ENCODE measurements at regions not wholly inside any gene's neighbourhood (a gene's known extent, or its start where the extent isn't known, plus 50 kb on each side); places are given as distances from the start of the nearest gene placed in this dataset.
"Not testable (repeated sequence)": the region's sequence is repeated elsewhere in the genome, so short reads cannot be mapped to it uniquely, and the experiment has no call there.

DNA sequence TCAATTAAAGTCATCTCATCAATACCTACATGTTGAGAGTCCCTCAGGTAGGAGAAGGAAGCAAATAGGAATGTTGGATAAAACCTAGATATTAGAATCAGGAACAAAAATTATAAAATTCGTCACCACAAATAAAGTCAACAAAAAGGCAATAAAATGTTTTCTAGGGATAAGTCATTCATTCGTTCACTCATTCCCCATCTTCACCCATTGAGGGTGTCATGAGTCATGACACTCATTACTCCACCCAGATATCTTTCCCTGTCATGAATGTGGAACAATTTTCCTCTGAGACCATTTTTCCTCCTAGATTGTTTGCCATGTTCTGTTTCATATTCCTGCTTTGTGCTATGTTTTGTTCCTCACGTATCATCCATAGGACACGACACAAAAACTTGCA, 50.9 kb upstream of the OLIG3 start:
- DNase-seq, result no peak

DNA sequence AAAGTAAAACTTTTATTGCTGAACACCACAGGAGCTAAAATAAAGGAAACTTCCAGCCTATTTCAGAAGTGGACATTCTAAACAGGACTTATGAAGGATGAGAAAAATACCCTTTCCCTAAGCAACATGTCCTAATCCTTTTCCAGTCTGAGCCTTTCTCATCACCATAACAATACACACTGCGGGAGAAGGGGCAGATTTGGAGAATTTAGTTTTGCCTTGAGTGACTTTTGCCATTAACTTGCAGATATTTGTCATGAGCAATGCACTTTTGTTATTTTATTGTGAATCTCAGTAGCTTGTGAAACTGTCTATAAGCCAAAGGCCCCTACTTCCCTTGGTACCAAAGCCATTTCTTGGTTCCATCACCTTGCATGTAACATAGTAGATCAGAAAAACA, 53.0 kb upstream of the OLIG3 start:
- no peak for DNase-seq

DNA sequence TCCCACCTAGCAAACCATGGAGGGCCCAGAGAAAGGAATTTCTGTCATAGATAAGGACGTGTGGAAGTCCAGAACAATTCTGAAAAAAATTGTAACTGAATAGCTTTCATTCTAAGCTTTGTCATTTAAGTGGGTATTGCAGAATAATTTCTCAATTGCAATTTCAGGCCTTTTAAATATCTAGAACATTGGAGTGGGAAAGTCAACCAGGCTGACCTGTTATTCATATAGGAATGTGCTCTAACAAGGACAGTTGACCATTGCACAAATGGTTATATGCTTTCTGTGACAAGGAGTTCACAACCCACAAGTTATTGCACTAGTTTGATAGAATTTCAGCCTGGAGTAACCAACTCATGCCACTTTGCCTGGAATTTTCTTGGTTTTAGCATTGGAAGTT, 53.4 kb upstream of the OLIG3 start:
- DNase-seq, result no peak

- no peak for DNase-seq
These were observed 54.9 kb upstream of the OLIG3 start for GRCh38 chr6:137549106-137549505.

DNA sequence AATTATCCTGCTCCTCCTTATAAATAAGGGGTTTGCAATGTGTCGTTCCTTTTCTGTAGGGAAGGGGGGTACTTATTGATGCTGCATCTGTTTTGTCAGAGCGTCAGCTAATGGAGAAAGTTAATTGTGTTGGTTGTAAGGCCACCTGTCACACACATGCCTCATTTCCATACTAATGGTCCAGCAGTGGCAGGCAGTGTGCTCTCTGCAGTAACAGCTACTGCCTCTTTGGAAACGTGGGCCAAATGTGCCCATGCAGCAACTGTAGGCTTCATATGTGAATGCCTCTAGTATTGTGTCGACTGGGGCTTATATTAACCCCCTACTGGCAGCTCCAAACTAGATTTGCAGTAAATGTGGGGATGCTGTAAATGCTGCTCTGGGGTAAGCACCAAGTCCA, 56.3 kb upstream of the OLIG3 start:
- no peak for DNase-seq

DNA sequence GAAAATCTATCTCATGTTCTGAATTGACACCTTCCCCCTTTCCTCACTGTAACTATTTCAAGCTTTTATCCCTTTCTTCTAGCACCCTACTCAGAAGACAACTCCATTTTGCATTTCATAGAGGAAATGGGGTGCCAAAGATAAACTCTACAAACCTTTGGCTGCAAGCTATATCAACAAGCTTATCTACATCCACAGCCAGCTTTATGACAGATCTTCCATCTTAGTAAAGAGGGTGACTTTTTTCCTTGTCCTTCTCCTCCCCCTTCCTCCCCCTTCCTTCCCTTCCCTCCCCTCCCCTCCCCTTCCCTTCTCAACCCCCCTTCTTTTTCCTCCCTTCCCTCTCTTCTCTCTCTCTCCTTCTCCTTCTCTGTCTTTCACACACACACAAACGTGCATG, 58.0 kb upstream of the OLIG3 start:
- DNase-seq, result no peak

- DNase-seq, result no peak
These were observed 58.6 kb upstream of the OLIG3 start for GRCh38 chr6:137552809-137553208.

DNA sequence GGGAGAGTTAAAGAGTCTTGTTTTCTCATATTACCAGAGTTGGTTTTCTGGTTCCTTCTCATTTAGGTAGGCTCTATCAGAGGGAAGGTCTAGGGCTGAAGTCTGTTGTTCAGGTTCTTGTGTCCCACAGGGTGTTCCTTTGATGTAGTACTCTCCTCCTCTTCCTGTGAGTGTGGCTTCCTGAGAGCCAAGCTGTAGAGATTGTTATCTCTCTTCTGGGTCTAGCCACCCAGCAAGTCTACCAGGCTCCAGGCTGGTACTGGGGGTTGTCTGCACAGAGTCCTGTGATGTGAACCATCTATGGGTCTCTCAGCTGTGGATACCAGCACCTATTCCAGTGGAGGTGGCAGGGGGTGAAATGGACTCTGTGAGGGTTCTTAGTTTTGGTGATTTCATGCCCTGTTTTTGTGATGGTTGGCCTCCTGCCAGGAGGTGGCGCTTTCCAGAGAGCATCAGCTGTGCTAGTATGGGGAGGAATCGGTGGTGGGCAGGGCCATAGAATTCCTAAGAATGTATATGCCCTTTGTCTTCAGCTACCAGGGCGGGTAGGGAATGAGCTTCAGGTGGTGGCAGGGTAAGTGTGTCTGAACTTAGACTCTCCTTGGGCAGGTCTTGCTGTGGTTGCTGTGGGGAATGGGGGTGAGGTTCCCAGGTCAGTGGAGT, 65.5 kb upstream of the OLIG3 start:
- DNase-seq, result not testable (repeated sequence)

DNA sequence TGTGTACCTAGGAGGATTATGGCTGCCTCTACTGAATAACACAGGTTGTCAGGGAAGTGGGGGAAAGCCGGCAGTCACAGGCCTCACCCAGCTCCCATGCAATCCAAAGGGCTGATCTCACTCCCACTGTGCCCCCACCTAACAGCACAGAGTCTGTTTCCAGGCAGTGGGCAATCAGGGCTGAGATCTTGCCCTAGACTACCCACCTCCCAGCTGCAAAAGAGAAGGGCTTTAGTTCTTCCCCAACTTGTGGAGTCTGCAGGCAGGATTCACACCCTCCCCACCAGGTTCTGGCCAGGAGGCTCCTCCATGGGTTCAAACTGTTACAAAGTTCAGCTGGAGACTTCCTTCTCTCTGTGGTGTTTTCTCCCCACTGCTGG, 66.0 kb upstream of the OLIG3 start:
- no peak for DNase-seq

DNA sequence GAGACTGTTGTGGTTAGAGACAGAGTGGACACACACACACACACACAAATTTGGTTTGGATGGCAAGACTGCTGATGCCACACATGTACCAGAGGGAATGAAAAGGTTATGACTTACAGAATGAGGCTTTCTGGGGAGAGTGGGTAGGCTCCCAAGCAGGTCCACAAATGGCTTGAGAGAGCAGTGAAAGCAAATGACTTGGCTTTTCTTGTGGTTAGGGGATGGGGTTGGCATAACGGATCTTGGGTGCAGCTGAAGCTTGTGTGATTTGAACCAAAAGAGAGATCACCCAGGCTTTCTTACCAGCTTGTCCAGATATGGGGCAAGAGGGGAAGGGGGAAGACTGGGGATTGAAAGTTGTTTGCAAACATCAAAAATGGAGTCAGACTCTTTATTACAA, 73.9 kb upstream of the OLIG3 start:
- DNase-seq, result no peak

DNA sequence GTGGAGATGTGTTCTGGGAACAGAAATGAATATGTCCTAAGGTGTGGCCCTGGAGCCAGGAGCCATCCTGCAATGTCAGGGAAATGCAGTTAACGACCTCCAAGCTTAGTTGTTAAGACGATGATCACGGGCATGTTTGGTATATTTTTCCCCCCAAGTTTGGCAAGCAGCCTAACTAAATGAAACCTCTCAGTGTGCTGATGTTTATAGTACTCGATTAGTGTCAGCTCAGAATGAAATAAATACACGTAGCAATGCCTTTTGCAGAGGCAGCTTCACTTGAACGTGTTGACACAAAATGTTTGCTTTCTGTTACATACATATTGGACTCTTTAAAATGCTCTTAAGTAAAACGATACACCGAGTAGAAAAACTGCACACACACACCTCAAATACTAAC, 76.2 kb upstream of the OLIG3 start:
- no peak for DNase-seq

DNA sequence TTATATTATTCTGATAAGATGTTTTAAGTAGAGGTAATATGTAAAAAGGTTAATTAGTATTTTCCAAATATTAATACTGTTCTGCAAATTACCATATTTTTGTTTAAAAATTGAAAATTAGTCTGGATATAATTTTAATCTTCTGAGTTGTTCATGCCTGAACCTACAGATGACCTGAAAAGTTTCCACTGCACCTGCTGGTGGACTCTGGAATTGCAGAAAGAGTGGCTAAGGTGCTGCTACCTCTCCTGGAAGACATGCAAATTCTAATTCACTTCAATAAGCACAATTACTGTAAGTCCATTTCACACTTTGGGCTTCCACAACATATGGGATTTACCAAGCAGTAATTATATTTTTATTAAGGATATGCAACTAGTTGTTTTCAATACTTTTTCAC, 77.7 kb upstream of the OLIG3 start:
- DNase-seq, result peak; percentile 31

GRCh38 chr6:137573739-137574138, 79.5 kb upstream of the OLIG3 start:
- DNase-seq, result no peak

DNA sequence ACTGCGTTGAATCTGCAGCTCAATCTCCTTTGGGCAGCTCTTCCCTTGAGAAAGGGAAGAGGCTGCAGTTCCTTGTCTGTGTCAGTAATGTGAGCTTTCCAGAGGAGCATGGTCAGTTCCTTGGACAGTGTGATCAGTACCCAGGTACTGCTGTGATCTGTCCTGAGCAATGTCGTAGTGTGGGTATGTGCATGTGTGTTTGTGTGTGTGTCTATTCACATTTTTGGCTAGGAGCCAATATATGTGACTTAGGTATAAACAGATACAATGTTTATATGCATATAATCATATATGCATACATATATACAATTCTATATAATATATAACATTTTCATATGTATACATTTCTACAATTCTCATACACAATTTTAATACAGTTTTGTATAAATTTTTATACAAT, 85.4 kb upstream of the OLIG3 start:
- DNase-seq, result no peak

DNA sequence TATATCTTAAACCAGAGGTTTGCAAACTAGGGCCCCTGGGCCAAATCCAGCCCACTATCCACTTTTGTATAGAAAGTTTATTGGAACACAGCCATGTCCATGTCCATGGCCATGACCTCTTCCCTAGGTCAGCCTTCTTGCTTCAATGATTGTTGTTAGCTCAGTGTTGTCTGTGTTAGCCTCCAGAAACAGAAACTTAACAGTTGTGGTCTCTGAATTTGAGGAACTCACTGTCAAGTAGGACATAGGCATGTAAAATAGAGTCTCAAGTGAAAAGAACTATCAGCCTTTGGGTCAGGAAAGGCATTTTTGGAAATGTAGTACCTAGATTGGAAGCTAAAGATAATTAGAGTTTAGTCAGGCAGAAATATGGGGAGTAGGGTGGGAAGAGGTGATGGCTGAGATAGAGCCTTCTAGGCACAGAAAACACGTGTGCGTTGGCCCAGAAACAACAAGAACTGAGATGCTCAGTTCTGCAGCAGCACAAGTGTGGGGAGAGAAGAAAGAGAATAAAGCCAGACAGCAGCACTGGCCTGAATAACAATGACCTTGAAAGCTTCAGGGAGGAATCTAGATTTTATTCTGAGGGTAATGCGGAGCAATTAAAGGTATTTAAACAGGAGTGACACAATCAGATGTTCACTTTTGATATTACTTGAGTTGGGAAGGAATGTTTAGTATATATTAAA, 87.0 kb upstream of the OLIG3 start:
- DNase-seq, result no peak

GRCh38 chr6:137583519-137583918, 89.3 kb upstream of the OLIG3 start:
- DNase-seq, result not testable (repeated sequence)

DNA sequence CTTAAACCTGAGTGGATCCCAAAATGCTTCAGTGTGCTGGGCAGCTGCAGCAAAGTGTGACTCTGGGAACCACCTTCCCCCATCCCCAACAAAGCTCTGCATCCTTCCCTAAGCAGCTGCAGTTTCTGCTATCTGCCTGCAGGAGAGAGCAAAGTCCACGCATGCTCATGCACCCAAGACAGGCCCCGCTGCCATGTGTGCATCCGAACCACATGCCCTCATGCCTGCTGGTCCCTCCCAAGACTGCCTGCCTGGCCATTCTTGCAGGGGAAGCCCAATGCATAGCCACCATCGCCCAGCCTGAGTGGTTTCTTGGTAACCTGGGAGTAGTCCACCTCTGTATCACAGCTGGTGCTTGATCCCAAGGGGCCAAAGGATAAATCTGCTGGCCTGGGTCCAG, 94.3 kb upstream of the OLIG3 start:
- no peak for DNase-seq

- peak; percentile 25 for DNase-seq
These were observed 95.1 kb upstream of the OLIG3 start for GRCh38 chr6:137589067-137589848.

GRCh38 chr6:137590684-137591083, 96.5 kb upstream of the OLIG3 start:
- no peak for DNase-seq

- DNase-seq, result peak; percentile 0
These were observed 107.3 kb upstream of the OLIG3 start for GRCh38 chr6:137601471-137601870.

GRCh38 chr6:137602313-137603197, 108.4 kb upstream of the OLIG3 start:
- no peak for DNase-seq

GRCh38 chr6:137610702-137611101, 116.5 kb upstream of the OLIG3 start:
- DNase-seq, result no peak

GRCh38 chr6:137623293-137623692, 129.1 kb upstream of the OLIG3 start:
- no peak for DNase-seq
